K562 (cell line): ENCODE measurements at regions not wholly inside any gene's neighbourhood (a gene's known extent, or its start where the extent isn't known, plus 50 kb on each side); places are given as distances from the start of the nearest gene placed in this dataset.

Experiments
- ATAC-seq: fragments of 200-7000 bp; cut with Tn5 transposase; 3 replicates; pipeline ENCODE4 v1.9.1; 2020; ENCODE audit warnings: moderate library complexity
- BruUV-seq: library from RNA; stranded (reverse); fragments of 400-500 nt; replicated peaks from 2 replicates; lab custom pipeline; 2021; lab: Mats Ljungman, UMichigan
- CTCF ChIA-PET: fragments of 300-600 bp; formaldehyde crosslinking; extraction: SDS; loops from one replicate; lab custom pipeline; 2021; ENCODE audit warnings: low intra/inter-chr PET ratio; lab: Yijun Ruan, JAX
- POLR2A ChIA-PET: fragments of 300-600, 350-650 bp; sonication (Branson Sonifier 250); formaldehyde crosslinking; extraction: SDS; loops from one replicate; lab custom pipeline; 2021; ENCODE audit warnings: antibody characterized with exemption, inconsistent platforms; lab: Yijun Ruan, JAX
- DNase-seq, 4 experiments: peaks; one replicate each; pipeline versions ENCODE4 v3.0.0 to v3.0.0-alpha.2; 2011 to 2018; ENCODE audit warnings: low spot score in 3 of 4, mixed read lengths in 3 of 4; ENCODE audit errors: extremely low read depth in 1 of 4
- FAIRE-seq: peaks from 2 replicates; lab custom pipeline; 2011; peaks lifted over from hg19 to GRCh38; lab: Jason Lieb, UNC
- H2AFZ ChIP-seq: 2 replicates; pipeline ENCODE4 v1.6.0; 2011; ENCODE audit warnings: low read depth, low read length, control low read depth, inconsistent platforms
- H3K27ac ChIP-seq: fragments of 200-600 bp; 3 replicates; pipeline ENCODE4 v1.8.0; 2011; ENCODE audit warnings: low read depth, mild to moderate bottlenecking, control low read depth, inconsistent platforms, low read length, moderate library complexity, mixed read lengths; ENCODE audit errors: extremely low read depth
- H3K27me3 ChIP-seq, 2 experiments: fragments of 300-600 bp in 1 of 2; 2 replicates in 1 of 2; 3 replicates in 1 of 2; pipeline versions ENCODE4 v1.6.0 to v1.8.0; 2011; ENCODE audit warnings: inconsistent platforms in 2 of 2, low read length in 2 of 2, mild to moderate bottlenecking in 1 of 2, mixed read lengths in 1 of 2, moderate library complexity in 1 of 2; ENCODE audit not compliant: control insufficient read depth in 2 of 2, insufficient read depth in 2 of 2
- H3K36me3 ChIP-seq: fragments of 300-600 bp; 3 replicates; pipeline ENCODE4 v1.8.0; 2011; ENCODE audit warnings: mild to moderate bottlenecking, low read length, inconsistent platforms; ENCODE audit not compliant: control insufficient read depth, insufficient read depth
- H3K4me1 ChIP-seq, 2 experiments: fragments of 200-600 bp in 1 of 2; replicated peaks in 1 of 2; 2 replicates in 1 of 2; 3 replicates in 1 of 2; pipeline versions ENCODE4 v1.5.1 to v1.8.0; 2011; ENCODE audit warnings: inconsistent platforms in 2 of 2, low read length in 2 of 2, mild to moderate bottlenecking in 1 of 2, mixed read lengths in 1 of 2, moderate library complexity in 1 of 2; ENCODE audit not compliant: control insufficient read depth in 2 of 2, insufficient read depth in 2 of 2
- H3K4me2 ChIP-seq: 2 replicates; pipeline ENCODE4 v1.6.1; 2011; ENCODE audit warnings: low read length, control low read depth, inconsistent platforms, mixed read lengths; ENCODE audit not compliant: insufficient read depth
- H3K4me3 ChIP-seq: fragments of 200-600 bp; sonication (generic), shearing (Covaris generic); 2 replicates; pipeline ENCODE4 v1.5.1; 2016; ENCODE audit warnings: control low read depth, inconsistent platforms
- H3K79me2 ChIP-seq: fragments of 200-600 bp; 3 replicates; pipeline ENCODE4 v1.8.0; 2011; ENCODE audit warnings: low read length, inconsistent platforms; ENCODE audit not compliant: control insufficient read depth, insufficient read depth
- H3K9ac ChIP-seq, 2 experiments: 2 replicates each; pipeline versions ENCODE4 v1.6.0 to v1.6.1; 2011; ENCODE audit warnings: low read depth in 2 of 2, low read length in 2 of 2, control low read depth in 1 of 2, inconsistent platforms in 1 of 2, mild to moderate bottlenecking in 1 of 2, mixed read lengths in 1 of 2; ENCODE audit not compliant: insufficient read depth in 1 of 2
- H3K9me1 ChIP-seq: one replicate; pipeline ENCODE4 v1.6.0; 2011; ENCODE audit warnings: inconsistent platforms, mild to moderate bottlenecking, low read length, moderate library complexity; ENCODE audit not compliant: control insufficient read depth, insufficient read depth
- H3K9me3 ChIP-seq: replicated peaks from 2 replicates; pipeline ENCODE4 v1.5.1; 2011; ENCODE audit warnings: low read depth, low read length, inconsistent platforms; ENCODE audit not compliant: control insufficient read depth, insufficient read depth
- H4K20me1 ChIP-seq: replicated peaks from 2 replicates; pipeline ENCODE4 v1.6.1; 2011; ENCODE audit warnings: low read length, inconsistent platforms, mixed read lengths; ENCODE audit not compliant: control insufficient read depth, insufficient read depth
- AFF1 ChIP-seq, 2 experiments: fragments of 450-650 bp; IDR thresholded peaks; 2 replicates each; pipeline ENCODE4 v1.6.1; 2018; ENCODE audit warnings: mild to moderate bottlenecking in 2 of 2, low read depth in 1 of 2; ENCODE audit not compliant: partially characterized antibody in 2 of 2
- CREB5 ChIP-seq: fragments of 250-450 bp; sonication (Bioruptor Pico); IDR thresholded peaks from 2 replicates; pipeline ENCODE4 v1.5.0; 2020; ENCODE audit warnings: mild to moderate bottlenecking
- EGR1 ChIP-seq: fragments of 450-650 bp; conservative IDR thresholded peaks from 2 replicates; pipeline ENCODE4 v1.6.1; 2017; ENCODE audit warnings: mild to moderate bottlenecking
- MEF2A ChIP-seq: IDR thresholded peaks from 2 replicates; pipeline ENCODE4 v1.6.1; 2011; ENCODE audit warnings: low read depth, mild to moderate bottlenecking, low read length, moderate library complexity; ENCODE audit not compliant: control insufficient read depth
- NFATC3 ChIP-seq: fragments of 450-650 bp; IDR thresholded peaks from 2 replicates; pipeline ENCODE4 v1.6.1; 2017; ENCODE audit warnings: mild to moderate bottlenecking
- PCBP1 ChIP-seq: fragments of 200-400 bp; formaldehyde crosslinking; IDR thresholded peaks from 2 replicates; pipeline ENCODE4 v1.6.1; 2018; ENCODE audit warnings: mild to moderate bottlenecking, low read depth, low read length; ENCODE audit not compliant: poor library complexity, severe bottlenecking
- SMARCE1 ChIP-seq: fragments of 450-650 bp; IDR thresholded peaks from 2 replicates; pipeline ENCODE4 v1.7.1; 2016; ENCODE audit warnings: mild to moderate bottlenecking
- STAT5A ChIP-seq: IDR thresholded peaks from 2 replicates; pipeline ENCODE4 v1.6.1; 2012; ENCODE audit warnings: low read length, inconsistent platforms, borderline replicate concordance
- WHSC1 ChIP-seq: IDR thresholded peaks from one replicate; pipeline ENCODE4 v1.6.1; 2012; ENCODE audit warnings: low read length, control low read depth, inconsistent platforms
- ZNF395 ChIP-seq: fragments of 200-800 bp; sonication (Bioruptor generic); IDR thresholded peaks from 2 replicates; pipeline ENCODE4 v1.6.1; 2017; ENCODE audit warnings: missing genetic modification characterization, missing compliant biosample characterization
- WGBS: fragments of 100-300 bp; shearing (Covaris generic); methylation state at CpG from one replicate; pipeline ENCODE4 v1.1.6; 2016; ENCODE audit warnings: low coverage, mixed read lengths; ENCODE audit not compliant: insufficient coverage; ENCODE audit errors: missing lambda C conversion rate; 5-methylcytosine and 5-hydroxymethylcytosine counted together
- in situ Hi-C: fragments of 300-500 bp; cut with MboI; formaldehyde crosslinking; loops from 4 replicates; pipeline ENCODE4 v1.15.0; 2018; ENCODE audit warnings: inconsistent platforms, mixed read lengths
- intact Hi-C: fragments of 100-400 bp; cut with micrococcal nuclease; formaldehyde crosslinking; loops from 2 replicates; pipeline ENCODE4 v1.14.2; 2022

GRCh38 chr3:72247126-72247525 lies 462.2 kb upstream of the PROK2 start:
- no peaks in the 10 kb centered on the region for H3K36me3 ChIP-seq
- ATAC-seq (no peak), DNase-seq (no peak), FAIRE-seq (no peak)
- 25% methylated on average over 5 of the region's 7 CpGs for WGBS
- no peaks in the 10 kb centered on the region for H3K9me3 ChIP-seq
- ChIA-PET POLR2A (interaction anchor here (0.7 kb wide), 1 partner anchor 12 kb away, joined by 3 read pairs; no protein-coding TSS in a partner anchor), CTCF (no interaction called here)
- no peaks in the 10 kb centered on the region for H3K79me2 ChIP-seq
- no peaks in the 10 kb centered on the region for H3K27me3 ChIP-seq
- in situ Hi-C loops (no loop called here), intact Hi-C loops (no loop called here)
- H3K9ac ChIP-seq = no peak overlapping the region
- TF ChIP-seq WHSC1 = no peak
- no TSS peak for BruUV-seq
- no peaks in the 10 kb centered on the region for H3K9me1 ChIP-seq
- H4K20me1 ChIP-seq = no peaks in the 10 kb centered on the region
- H3K4me3 ChIP-seq = no peak overlapping the region
- no peak overlapping the region for H3K4me2 ChIP-seq
- no peak overlapping the region for H2AFZ ChIP-seq
- no peak overlapping the region for H3K27ac ChIP-seq
- H3K4me1 ChIP-seq = no peaks in the 10 kb centered on the region

- no peaks in the 10 kb centered on the region for H3K9me3 ChIP-seq
- no peaks in the 10 kb centered on the region for H4K20me1 ChIP-seq
- H3K9me1 ChIP-seq = no peaks in the 10 kb centered on the region
- H3K79me2 ChIP-seq = no peaks in the 10 kb centered on the region
- FAIRE-seq (no peak), DNase-seq (no peak), ATAC-seq (no peak)
- no peak overlapping the region for H3K27ac ChIP-seq
- ChIA-PET CTCF (no interaction called here), POLR2A (interaction anchor here (0.7 kb wide), 1 partner anchor 12 kb away, joined by 3 read pairs; no protein-coding TSS in a partner anchor)
- H3K4me3 ChIP-seq = no peak overlapping the region
- no peaks in the 10 kb centered on the region for H3K36me3 ChIP-seq
- H3K4me2 ChIP-seq = no peak overlapping the region
- in situ Hi-C loops = no loop called here
- no peak overlapping the region for H2AFZ ChIP-seq
- no TSS peak for BruUV-seq
- no peaks in the 10 kb centered on the region for H3K27me3 ChIP-seq
- H3K4me1 ChIP-seq = no peaks in the 10 kb centered on the region
- intact Hi-C loops = no loop called here
- H3K9ac ChIP-seq = no peak overlapping the region
- 46% methylated on average over 6 of the region's 6 CpGs for WGBS
- TF ChIP-seq SMARCE1 = no peak
- no peak for TF ChIP-seq AFF1 (IDR thresholded peaks at IDR 0.05; ENCODE audit: low read depth in 1 of 2, partially characterized antibody in 2 of 2)
- no peak for TF ChIP-seq ZNF395 (CRISPR knock-in tag)
- TF ChIP-seq CREB5 (CRISPR knock-in tag) = no peak
- TF ChIP-seq STAT5A = no peak
- TF ChIP-seq MEF2A = no peak
- TF ChIP-seq EGR1 = no peak
- no peak for TF ChIP-seq PCBP1
- TF ChIP-seq NFATC3 = no peak
These were observed 461.7 kb upstream of the PROK2 start for GRCh38 chr3:72246685-72247084.
